Gastroesophageal sphincter (tissue), 3 donors: ENCODE measurements at regions not wholly inside any gene's neighbourhood (a gene's known extent, or its start where the extent isn't known, plus 50 kb on each side); places are given as distances from the start of the nearest gene placed in this dataset.

Source experiments
- POLR2A ChIP-seq, 2 donors: fragments of 450-650 bp; IDR thresholded peaks; one replicate each; pipeline ENCODE4 v1.6.1; 2017; ENCODE audit warnings: antibody characterized with exemption in 2 of 2, mild to moderate bottlenecking in 2 of 2, moderate library complexity in 1 of 2
- TF ChIP-seq, protein P1 (sequence below), 4 experiments: fragments of 200-600 bp in 2 of 4; fragments of 450-650 bp in 2 of 4; sonication (generic) in 1 of 4; IDR thresholded peaks; one replicate each; pipeline ENCODE4 v1.5.1; 2017 to 2019; ENCODE audit warnings: antibody characterized with exemption in 4 of 4, mild to moderate bottlenecking in 2 of 4, moderate library complexity in 2 of 4

DNA sequence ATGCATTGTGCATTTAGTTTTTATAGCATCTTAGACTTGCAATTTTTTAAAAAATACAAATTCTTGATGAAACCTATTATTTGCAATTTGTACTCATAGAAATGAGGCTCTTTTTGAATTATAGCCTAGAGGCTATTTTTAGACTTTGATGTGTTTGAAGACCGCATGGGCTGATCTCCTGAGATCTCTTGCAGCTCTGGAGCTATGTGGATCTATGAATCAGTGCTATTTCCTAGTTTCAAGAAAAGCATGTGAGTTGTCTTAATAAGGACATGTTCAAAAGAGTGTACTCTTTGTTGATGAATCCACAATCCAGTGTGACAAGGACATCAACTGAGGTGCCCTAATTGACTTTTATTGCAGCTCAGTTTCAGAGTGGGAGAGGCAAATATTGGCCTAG is 620.5 kb downstream of the ETS1 start:
- TF ChIP-seq, protein P1, sequence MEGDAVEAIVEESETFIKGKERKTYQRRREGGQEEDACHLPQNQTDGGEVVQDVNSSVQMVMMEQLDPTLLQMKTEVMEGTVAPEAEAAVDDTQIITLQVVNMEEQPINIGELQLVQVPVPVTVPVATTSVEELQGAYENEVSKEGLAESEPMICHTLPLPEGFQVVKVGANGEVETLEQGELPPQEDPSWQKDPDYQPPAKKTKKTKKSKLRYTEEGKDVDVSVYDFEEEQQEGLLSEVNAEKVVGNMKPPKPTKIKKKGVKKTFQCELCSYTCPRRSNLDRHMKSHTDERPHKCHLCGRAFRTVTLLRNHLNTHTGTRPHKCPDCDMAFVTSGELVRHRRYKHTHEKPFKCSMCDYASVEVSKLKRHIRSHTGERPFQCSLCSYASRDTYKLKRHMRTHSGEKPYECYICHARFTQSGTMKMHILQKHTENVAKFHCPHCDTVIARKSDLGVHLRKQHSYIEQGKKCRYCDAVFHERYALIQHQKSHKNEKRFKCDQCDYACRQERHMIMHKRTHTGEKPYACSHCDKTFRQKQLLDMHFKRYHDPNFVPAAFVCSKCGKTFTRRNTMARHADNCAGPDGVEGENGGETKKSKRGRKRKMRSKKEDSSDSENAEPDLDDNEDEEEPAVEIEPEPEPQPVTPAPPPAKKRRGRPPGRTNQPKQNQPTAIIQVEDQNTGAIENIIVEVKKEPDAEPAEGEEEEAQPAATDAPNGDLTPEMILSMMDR (IDR thresholded peaks at IDR 0.05) = no peak
- no peak for TF ChIP-seq POLR2A (IDR thresholded peaks at IDR 0.05)
